Activated B cell treated with CpG ODN at 0.5 μM for 24 hours (primary cell): ENCODE measurements at regions not wholly inside any gene's neighbourhood (a gene's known extent, or its start where the extent isn't known, plus 50 kb on each side); places are given as distances from the start of the nearest gene placed in this dataset.

ENCODE experiments used
- ATAC-seq: fragments of 200-7000 bp; cut with Tn5 transposase; one replicate; pipeline ENCODE4 v1.10.0; 2021; ENCODE audit warnings: low read depth, mild to moderate bottlenecking, moderate library complexity
- CTCF ChIA-PET: fragments of 350-600 bp; sonication (Branson Sonifier 250); formaldehyde crosslinking; loops from one replicate; lab custom pipeline; 2021; ENCODE audit warnings: antibody characterized with exemption; lab: Charles Lee
- POLR2A ChIA-PET: fragments of 350-600 bp; sonication (Branson Sonifier 250); formaldehyde crosslinking; loops from one replicate; lab custom pipeline; 2021; ENCODE audit warnings: antibody characterized with exemption; lab: Charles Lee
- DNase-seq: peaks from one replicate; pipeline ENCODE4 v3.0.0; 2022
- H3K27ac Mint-ChIP-seq: one replicate; pipeline ENCODE4 v1.8.0; 2020; ENCODE audit warnings: mixed read lengths
- H3K27me3 Mint-ChIP-seq: one replicate; pipeline ENCODE4 v1.8.0; 2021; ENCODE audit warnings: mixed read lengths
- H3K36me3 Mint-ChIP-seq: one replicate; pipeline ENCODE4 v1.8.0; 2021; ENCODE audit warnings: low read depth, mixed read lengths
- H3K4me1 Mint-ChIP-seq: one replicate; pipeline ENCODE4 v1.8.0; 2021; ENCODE audit warnings: mixed read lengths
- H3K4me3 Mint-ChIP-seq: one replicate; pipeline ENCODE4 v1.8.0; 2020; ENCODE audit warnings: mild to moderate bottlenecking, mixed read lengths
- H3K9me3 Mint-ChIP-seq: one replicate; pipeline ENCODE4 v1.8.0; 2020; ENCODE audit warnings: mixed read lengths
- CTCF ChIP-seq: fragments of 200-600 bp; IDR thresholded peaks from one replicate; pipeline ENCODE4 v1.8.0; 2022; ENCODE audit warnings: antibody characterized with exemption, mild to moderate bottlenecking
- intact Hi-C: fragments of 100-400 bp; cut with micrococcal nuclease; formaldehyde crosslinking; loops from one replicate; pipeline ENCODE4 v1.15.1; 2024

GRCh38 chr12:91975891-91976290 lies 169.8 kb downstream of the BTG1 start:
- Mint-ChIP-seq H3K4me1 (no peaks in the 10 kb centered on the region), H3K4me3 (no peak overlapping the region), H3K36me3 (no peaks in the 10 kb centered on the region), H3K27ac (no peak overlapping the region), H3K9me3 (peaks cover 3% of the 10 kb centered on the region), H3K27me3 (no peaks in the 10 kb centered on the region)
- no peak for ATAC-seq
- CTCF ChIA-PET = no interaction called here
- no peak for DNase-seq
- TF ChIP-seq CTCF = no peak
- POLR2A ChIA-PET = no interaction called here
- intact Hi-C loops = no loop called here

GRCh38 chr12:91974541-91975085 lies 171.0 kb downstream of the BTG1 start:
- POLR2A ChIA-PET = interaction anchor here (0.6 kb wide), 1 partner anchor 449 kb away, joined by 10 read pairs; no protein-coding TSS in a partner anchor
- Mint-ChIP-seq H3K9me3 (peaks cover 3% of the 10 kb centered on the region), H3K27me3 (no peaks in the 10 kb centered on the region), H3K27ac (no peak overlapping the region), H3K36me3 (no peaks in the 10 kb centered on the region), H3K4me3 (no peak overlapping the region), H3K4me1 (no peaks in the 10 kb centered on the region)
- DNase-seq (no peak), ATAC-seq (no peak)
- intact Hi-C loops = no loop called here
- TF ChIP-seq CTCF = no peak
- CTCF ChIA-PET = no interaction called here

GRCh38 chr12:91973813-91974212 lies 171.8 kb downstream of the BTG1 start:
- Mint-ChIP-seq H3K9me3 (peaks cover 3% of the 10 kb centered on the region), H3K27ac (no peak overlapping the region), H3K4me1 (no peaks in the 10 kb centered on the region), H3K36me3 (no peaks in the 10 kb centered on the region), H3K4me3 (no peak overlapping the region), H3K27me3 (no peaks in the 10 kb centered on the region)
- ATAC-seq (no peak), DNase-seq (no peak)
- ChIA-PET POLR2A (no interaction called here), CTCF (no interaction called here)
- intact Hi-C loops = no loop called here
- no peak for TF ChIP-seq CTCF

GRCh38 chr12:91972896-91973295 lies 172.8 kb downstream of the BTG1 start:
- POLR2A ChIA-PET = no interaction called here
- no peak for TF ChIP-seq CTCF
- no peaks in the 10 kb centered on the region for H3K36me3 Mint-ChIP-seq
- CTCF ChIA-PET = no interaction called here
- no peak for DNase-seq
- peaks cover 3% of the 10 kb centered on the region for H3K9me3 Mint-ChIP-seq
- no peaks in the 10 kb centered on the region for H3K27me3 Mint-ChIP-seq
- no peak overlapping the region for H3K27ac Mint-ChIP-seq
- intact Hi-C loops = no loop called here
- no peaks in the 10 kb centered on the region for H3K4me1 Mint-ChIP-seq
- no peak overlapping the region for H3K4me3 Mint-ChIP-seq
- no peak for ATAC-seq

- Mint-ChIP-seq H3K4me3 (no peak overlapping the region), H3K27ac (no peak overlapping the region), H3K9me3 (peaks cover 3% of the 10 kb centered on the region), H3K4me1 (no peaks in the 10 kb centered on the region), H3K27me3 (peaks cover 2% of the 10 kb centered on the region), H3K36me3 (no peaks in the 10 kb centered on the region)
- TF ChIP-seq CTCF = no peak
- DNase-seq (no peak), ATAC-seq (no peak)
- POLR2A ChIA-PET = no interaction called here
- intact Hi-C loops = no loop called here
- CTCF ChIA-PET = no interaction called here
Measured at GRCh38 chr12:91968777-91969171, 176.9 kb downstream of the BTG1 start.
